ENCODE measurements at regions not wholly inside any gene's neighbourhood (a gene's known extent, or its start where the extent isn't known, plus 50 kb on each side); places are given as distances from the start of the nearest gene placed in this dataset.

DNA sequence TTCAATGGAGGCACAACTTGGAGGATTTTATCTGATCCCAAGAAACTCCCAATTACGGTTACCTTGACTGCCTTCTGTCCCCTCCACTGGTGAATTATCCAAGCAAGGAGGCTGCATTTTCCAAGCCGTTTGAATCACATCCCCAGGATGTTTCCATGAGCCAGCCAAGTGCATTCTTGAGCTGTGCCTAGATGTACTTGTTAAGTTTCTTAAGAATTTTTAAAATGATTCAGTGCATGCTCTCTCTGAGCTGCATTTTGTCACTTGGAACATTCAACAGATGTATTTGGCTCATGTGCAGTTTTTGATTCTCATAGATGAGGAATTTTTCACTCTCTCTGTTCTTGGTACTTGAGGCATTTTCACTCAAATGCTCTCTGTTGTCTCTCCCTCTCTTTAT lies 202.6 kb upstream of the MYOCD start:
- TF ChIP-seq HCFC1 (IDR thresholded peaks at IDR 0.05; ENCODE audit: low read length) (no peak), CBX5 (IDR thresholded peaks at IDR 0.05; ENCODE audit: low read depth) (no peak), POU2F2 (IDR thresholded peaks at IDR 0.05; ENCODE audit: borderline replicate concordance, low read depth, low read length) (no peak), POLR2A (IDR thresholded peaks at IDR 0.05; ENCODE audit: low read depth, low read length) (no peak), CBX3 (IDR thresholded peaks at IDR 0.05; ENCODE audit: borderline replicate concordance, low read depth) (no peak), RFX5 (IDR thresholded peaks at IDR 0.05; ENCODE audit: low read depth, low read length) (no peak)
- TF ChIP-seq, protein P1, sequence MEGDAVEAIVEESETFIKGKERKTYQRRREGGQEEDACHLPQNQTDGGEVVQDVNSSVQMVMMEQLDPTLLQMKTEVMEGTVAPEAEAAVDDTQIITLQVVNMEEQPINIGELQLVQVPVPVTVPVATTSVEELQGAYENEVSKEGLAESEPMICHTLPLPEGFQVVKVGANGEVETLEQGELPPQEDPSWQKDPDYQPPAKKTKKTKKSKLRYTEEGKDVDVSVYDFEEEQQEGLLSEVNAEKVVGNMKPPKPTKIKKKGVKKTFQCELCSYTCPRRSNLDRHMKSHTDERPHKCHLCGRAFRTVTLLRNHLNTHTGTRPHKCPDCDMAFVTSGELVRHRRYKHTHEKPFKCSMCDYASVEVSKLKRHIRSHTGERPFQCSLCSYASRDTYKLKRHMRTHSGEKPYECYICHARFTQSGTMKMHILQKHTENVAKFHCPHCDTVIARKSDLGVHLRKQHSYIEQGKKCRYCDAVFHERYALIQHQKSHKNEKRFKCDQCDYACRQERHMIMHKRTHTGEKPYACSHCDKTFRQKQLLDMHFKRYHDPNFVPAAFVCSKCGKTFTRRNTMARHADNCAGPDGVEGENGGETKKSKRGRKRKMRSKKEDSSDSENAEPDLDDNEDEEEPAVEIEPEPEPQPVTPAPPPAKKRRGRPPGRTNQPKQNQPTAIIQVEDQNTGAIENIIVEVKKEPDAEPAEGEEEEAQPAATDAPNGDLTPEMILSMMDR (IDR thresholded peaks at IDR 0.05 in 2 of 3, conservative IDR thresholded peaks at IDR 0.05 in 1 of 3; ENCODE audit: control insufficient read depth in 2 of 3, extremely low read depth in 1 of 3, insufficient read depth in 1 of 3, low read depth in 3 of 3, low read length in 3 of 3), result no peak

Measured in GM12878 (cell line).